ENCODE measurements at regions not wholly inside any gene's neighbourhood (a gene's known extent, or its start where the extent isn't known, plus 50 kb on each side); places are given as distances from the start of the nearest gene placed in this dataset.

DNA sequence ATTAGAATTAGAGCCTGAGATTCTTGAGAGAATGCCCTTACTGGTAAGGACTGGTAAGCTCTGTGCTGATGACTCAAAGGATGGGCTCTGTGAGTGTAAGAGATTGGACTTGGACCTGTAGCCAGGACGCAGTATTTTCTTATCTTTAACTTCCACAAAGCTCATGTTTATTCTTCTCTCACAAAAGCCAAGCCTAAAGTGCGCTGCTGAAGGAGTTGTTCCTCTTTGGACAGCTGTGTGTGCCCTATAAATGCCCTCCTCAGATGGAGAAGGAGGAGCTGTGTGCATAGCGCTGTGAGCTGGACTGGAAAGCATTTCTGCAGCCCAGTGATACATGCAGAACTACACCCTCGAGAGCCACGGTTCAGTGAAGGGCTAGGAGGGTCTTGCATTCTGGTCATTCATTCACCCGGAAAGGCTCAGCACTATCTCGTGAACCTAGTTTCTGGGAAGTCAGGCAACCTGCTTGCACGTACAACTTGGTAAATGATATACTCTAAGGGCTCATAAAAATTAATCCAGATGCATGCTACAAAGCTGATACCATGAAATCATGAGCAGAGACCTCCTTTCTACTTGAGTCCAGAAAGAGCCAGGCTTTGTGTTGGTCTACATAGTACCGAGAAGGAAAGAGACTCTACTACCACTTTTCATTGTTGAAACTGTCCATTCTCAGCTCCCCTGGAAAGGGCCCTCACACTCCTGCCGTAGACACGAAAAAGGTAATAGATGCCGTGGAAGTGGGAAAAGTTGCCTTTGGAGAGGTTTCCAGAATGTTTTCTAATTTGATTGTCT is 103.0 kb upstream of the TBL1XR1 start:
- peak overlapping the region; percentile 22 to 33 for H3K9ac ChIP-seq (ENCODE audit: low read depth in 1 of 2, low read length in 2 of 2)
- no peaks in the 10 kb centered on the region for H3K9me3 ChIP-seq (ENCODE audit: control insufficient read depth in 1 of 2, low read length in 2 of 2)
- no peaks in the 10 kb centered on the region for H3K27me3 ChIP-seq (ENCODE audit: control insufficient read depth in 1 of 2, insufficient read depth in 2 of 2, low read length in 2 of 2)
- H3K4me1 ChIP-seq (ENCODE audit: control insufficient read depth in 1 of 2, insufficient read depth in 2 of 2, low read length in 2 of 2), result peaks cover 8 to 17% of the 10 kb centered on the region in 2 donors
- peak overlapping the region; percentile 72 for H3K27ac ChIP-seq (ENCODE audit: low read depth, low read length)
- H3K36me3 ChIP-seq (ENCODE audit: control insufficient read depth in 1 of 2, insufficient read depth in 2 of 2, low read length in 2 of 2), result no peaks in the 10 kb centered on the region
- H3K4me3 ChIP-seq (ENCODE audit: low read depth in 1 of 2, low read length in 2 of 2), result peak overlapping the region; percentile 48 to 63

DNA sequence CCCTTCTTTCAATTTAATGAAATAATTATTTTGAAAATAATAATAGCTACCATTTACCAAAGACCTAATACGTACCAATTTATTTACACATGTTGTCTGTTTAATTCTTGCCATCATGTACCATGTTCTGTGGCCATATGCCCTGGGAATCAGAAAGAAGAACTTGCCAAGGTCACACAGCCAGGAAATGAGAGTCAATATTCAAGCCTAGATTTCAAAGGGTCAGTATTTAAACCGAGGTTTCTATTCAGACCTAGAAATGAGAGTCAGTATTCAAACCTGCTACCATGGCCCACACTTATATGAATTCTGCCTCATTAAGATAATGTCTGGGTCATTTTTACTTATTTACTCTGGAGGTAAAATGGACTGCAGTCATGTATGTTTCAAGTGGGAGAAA is 103.6 kb upstream of the TBL1XR1 start:
- Histone ChIP-seq H3K27ac (ENCODE audit: low read depth, low read length) (peak overlapping the region; percentile 59), H3K4me1 (ENCODE audit: control insufficient read depth in 1 of 2, insufficient read depth in 2 of 2, low read length in 2 of 2) (peaks cover 4 to 15% of the 10 kb centered on the region in 2 donors), H3K27me3 (ENCODE audit: control insufficient read depth in 1 of 2, insufficient read depth in 2 of 2, low read length in 2 of 2) (no peaks in the 10 kb centered on the region), H3K4me3 (ENCODE audit: low read depth in 1 of 2, low read length in 2 of 2) (peak overlapping the region in 1 of 2 donors; percentile 63), H3K9me3 (ENCODE audit: control insufficient read depth in 1 of 2, low read length in 2 of 2) (no peaks in the 10 kb centered on the region), H3K9ac (ENCODE audit: low read depth in 1 of 2, low read length in 2 of 2) (peak overlapping the region; percentile 33 to 53), H3K36me3 (ENCODE audit: control insufficient read depth in 1 of 2, insufficient read depth in 2 of 2, low read length in 2 of 2) (no peaks in the 10 kb centered on the region)

DNA sequence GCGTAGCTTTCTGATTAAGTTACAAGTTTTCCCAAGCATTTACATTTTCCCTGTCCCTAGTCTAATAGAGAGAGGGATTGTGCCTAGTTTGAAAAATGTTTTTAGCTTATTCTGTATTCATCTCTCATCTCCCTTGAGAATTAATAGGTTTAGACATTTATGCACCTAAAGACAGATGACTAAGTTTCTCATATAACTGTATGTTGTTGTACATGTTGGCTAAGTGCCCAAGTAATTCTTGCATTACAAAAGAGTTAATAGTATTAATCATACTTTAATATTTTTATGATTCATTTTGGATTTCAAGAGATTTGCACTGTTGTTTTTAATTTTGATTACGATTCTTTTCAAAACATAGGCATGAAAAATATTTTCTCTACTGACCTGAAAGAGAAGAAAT is 109.0 kb upstream of the TBL1XR1 start:
- Histone ChIP-seq H3K36me3 (ENCODE audit: control insufficient read depth in 1 of 2, insufficient read depth in 2 of 2, low read length in 2 of 2) (no peaks in the 10 kb centered on the region), H3K27me3 (ENCODE audit: control insufficient read depth in 1 of 2, insufficient read depth in 2 of 2, low read length in 2 of 2) (no peaks in the 10 kb centered on the region), H3K4me3 (ENCODE audit: low read depth in 1 of 2, low read length in 2 of 2) (no peak overlapping the region), H3K4me1 (ENCODE audit: control insufficient read depth in 1 of 2, insufficient read depth in 2 of 2, low read length in 2 of 2) (peaks cover 3 to 4% of the 10 kb centered on the region in 2 donors), H3K9ac (ENCODE audit: low read depth in 1 of 2, low read length in 2 of 2) (no peak overlapping the region), H3K9me3 (ENCODE audit: control insufficient read depth in 1 of 2, low read length in 2 of 2) (peaks cover 0 to 6% of the 10 kb centered on the region in 2 donors), H3K27ac (ENCODE audit: low read depth, low read length) (no peak overlapping the region)

DNA sequence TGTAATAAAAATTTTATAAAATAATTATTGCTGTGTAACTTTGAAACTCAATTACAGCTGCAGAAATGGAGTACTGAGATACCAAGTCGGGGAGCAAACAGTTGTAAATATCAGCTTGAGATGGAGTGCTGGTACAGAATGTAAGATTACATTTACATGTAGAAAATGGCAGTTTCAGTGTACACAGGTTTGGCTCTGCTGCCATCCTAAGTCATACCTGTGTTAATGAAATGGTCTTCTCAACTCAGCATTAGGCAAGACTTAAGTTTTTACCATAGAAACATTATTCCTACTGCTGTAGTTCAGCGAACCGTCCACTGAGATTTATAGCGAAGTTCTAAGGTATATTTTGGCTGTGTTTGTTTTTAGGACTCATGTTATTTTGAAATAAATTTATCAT is 110.1 kb upstream of the TBL1XR1 start:
- H3K27ac ChIP-seq (ENCODE audit: low read depth, low read length), result no peak overlapping the region
- peaks cover 0 to 3% of the 10 kb centered on the region in 2 donors for H3K4me1 ChIP-seq (ENCODE audit: control insufficient read depth in 1 of 2, insufficient read depth in 2 of 2, low read length in 2 of 2)
- H3K27me3 ChIP-seq (ENCODE audit: control insufficient read depth in 1 of 2, insufficient read depth in 2 of 2, low read length in 2 of 2), result no peaks in the 10 kb centered on the region
- no peaks in the 10 kb centered on the region for H3K36me3 ChIP-seq (ENCODE audit: control insufficient read depth in 1 of 2, insufficient read depth in 2 of 2, low read length in 2 of 2)
- H3K9ac ChIP-seq (ENCODE audit: low read depth in 1 of 2, low read length in 2 of 2), result no peak overlapping the region
- peaks cover 0 to 6% of the 10 kb centered on the region in 2 donors for H3K9me3 ChIP-seq (ENCODE audit: control insufficient read depth in 1 of 2, low read length in 2 of 2)
- no peak overlapping the region for H3K4me3 ChIP-seq (ENCODE audit: low read depth in 1 of 2, low read length in 2 of 2)

DNA sequence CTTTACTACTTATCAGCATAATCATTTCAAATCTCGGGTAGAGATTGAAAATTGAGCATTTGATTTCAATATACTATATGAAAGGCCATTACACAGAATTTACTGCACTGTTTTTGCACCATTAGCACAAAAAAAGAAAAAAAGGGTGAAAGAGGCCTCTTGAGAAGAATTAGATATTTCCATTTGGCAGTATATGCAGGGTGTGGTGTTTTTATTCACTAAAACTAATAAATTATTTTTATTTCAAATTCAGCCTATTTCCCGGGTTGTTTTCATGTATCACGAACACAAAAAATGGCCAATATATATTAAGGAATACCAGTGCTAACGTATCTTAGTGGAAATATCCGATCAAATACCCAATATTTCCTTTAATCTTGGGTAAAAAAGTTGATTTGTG is 110.5 kb upstream of the TBL1XR1 start:
- Histone ChIP-seq H3K9me3 (ENCODE audit: control insufficient read depth in 1 of 2, low read length in 2 of 2) (peaks cover 0 to 6% of the 10 kb centered on the region in 2 donors), H3K4me1 (ENCODE audit: control insufficient read depth in 1 of 2, insufficient read depth in 2 of 2, low read length in 2 of 2) (peaks cover 0 to 3% of the 10 kb centered on the region in 2 donors), H3K9ac (ENCODE audit: low read depth in 1 of 2, low read length in 2 of 2) (no peak overlapping the region), H3K36me3 (ENCODE audit: control insufficient read depth in 1 of 2, insufficient read depth in 2 of 2, low read length in 2 of 2) (no peaks in the 10 kb centered on the region), H3K27ac (ENCODE audit: low read depth, low read length) (no peak overlapping the region), H3K27me3 (ENCODE audit: control insufficient read depth in 1 of 2, insufficient read depth in 2 of 2, low read length in 2 of 2) (no peaks in the 10 kb centered on the region), H3K4me3 (ENCODE audit: low read depth in 1 of 2, low read length in 2 of 2) (no peak overlapping the region)

DNA sequence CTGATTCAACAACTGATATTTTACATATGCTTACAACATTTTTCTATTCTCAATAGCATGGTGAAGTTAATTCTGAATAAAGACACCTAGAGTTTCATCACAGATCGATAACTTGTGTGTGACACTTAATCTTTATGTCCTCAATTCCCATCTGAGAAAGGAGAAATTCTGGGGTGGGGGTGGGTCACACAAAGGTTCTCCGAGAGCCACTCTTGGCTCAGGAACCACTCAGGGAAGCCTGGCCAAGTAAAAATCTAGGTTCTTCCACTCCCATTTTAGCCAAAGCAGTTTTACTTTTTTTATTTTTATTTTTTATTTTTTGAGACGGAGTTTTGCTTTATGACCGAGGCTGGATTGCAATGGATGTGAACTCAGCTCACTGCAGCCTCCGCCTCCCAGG is 111.0 kb upstream of the TBL1XR1 start:
- H3K27me3 ChIP-seq (ENCODE audit: control insufficient read depth in 1 of 2, insufficient read depth in 2 of 2, low read length in 2 of 2), result no peaks in the 10 kb centered on the region
- H3K27ac ChIP-seq (ENCODE audit: low read depth, low read length), result no peak overlapping the region
- H3K9ac ChIP-seq (ENCODE audit: low read depth in 1 of 2, low read length in 2 of 2), result no peak overlapping the region
- no peak overlapping the region for H3K4me3 ChIP-seq (ENCODE audit: low read depth in 1 of 2, low read length in 2 of 2)
- peaks cover 0 to 6% of the 10 kb centered on the region in 2 donors for H3K9me3 ChIP-seq (ENCODE audit: control insufficient read depth in 1 of 2, low read length in 2 of 2)
- H3K36me3 ChIP-seq (ENCODE audit: control insufficient read depth in 1 of 2, insufficient read depth in 2 of 2, low read length in 2 of 2), result no peaks in the 10 kb centered on the region
- peaks cover 0 to 3% of the 10 kb centered on the region in 2 donors for H3K4me1 ChIP-seq (ENCODE audit: control insufficient read depth in 1 of 2, insufficient read depth in 2 of 2, low read length in 2 of 2)

DNA sequence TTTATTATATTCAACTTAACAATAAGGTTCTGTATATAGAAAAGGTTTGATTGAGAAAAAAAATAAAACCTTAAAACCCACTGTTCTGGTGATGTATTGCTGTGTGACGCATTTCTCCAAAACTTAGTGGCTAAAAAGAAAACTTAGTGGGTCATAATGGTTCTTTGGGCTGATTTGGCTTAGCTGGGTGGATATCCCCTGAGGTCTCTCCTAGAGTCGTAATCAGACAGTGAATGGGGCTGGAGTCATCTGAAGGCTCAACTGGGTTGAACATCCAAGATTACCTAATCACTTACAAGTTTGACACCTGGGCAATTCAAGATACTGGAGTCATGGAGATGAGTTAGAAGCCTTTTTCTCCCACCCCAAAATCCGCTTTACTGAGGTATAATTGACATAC is 111.6 kb upstream of the TBL1XR1 start:
- Histone ChIP-seq H3K4me1 (ENCODE audit: control insufficient read depth in 1 of 2, insufficient read depth in 2 of 2, low read length in 2 of 2) (no peaks in the 10 kb centered on the region), H3K27ac (ENCODE audit: low read depth, low read length) (no peak overlapping the region), H3K27me3 (ENCODE audit: control insufficient read depth in 1 of 2, insufficient read depth in 2 of 2, low read length in 2 of 2) (no peaks in the 10 kb centered on the region), H3K36me3 (ENCODE audit: control insufficient read depth in 1 of 2, insufficient read depth in 2 of 2, low read length in 2 of 2) (no peaks in the 10 kb centered on the region), H3K9ac (ENCODE audit: low read depth in 1 of 2, low read length in 2 of 2) (no peak overlapping the region), H3K4me3 (ENCODE audit: low read depth in 1 of 2, low read length in 2 of 2) (no peak overlapping the region), H3K9me3 (ENCODE audit: control insufficient read depth in 1 of 2, low read length in 2 of 2) (peaks cover 0 to 6% of the 10 kb centered on the region in 2 donors)

DNA sequence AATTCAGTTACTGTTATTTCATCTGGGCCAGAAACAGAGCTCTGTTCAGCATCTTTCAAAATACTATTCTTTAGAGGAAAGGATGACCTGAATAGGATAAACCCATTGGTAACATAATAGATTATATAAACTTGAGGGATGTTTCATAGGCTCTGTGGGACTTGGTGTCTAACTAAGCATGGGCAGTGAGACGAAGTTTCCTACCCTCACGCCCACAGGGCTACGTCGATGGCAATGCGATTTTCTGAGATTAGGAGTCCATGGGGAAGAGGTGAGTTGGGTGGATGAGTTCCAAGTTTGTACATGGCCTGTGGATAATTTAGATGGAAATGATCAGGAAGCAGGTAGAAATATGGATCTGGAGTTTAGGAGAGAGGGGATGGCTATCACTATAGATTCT is 115.2 kb upstream of the TBL1XR1 start:
- H3K27me3 ChIP-seq (ENCODE audit: control insufficient read depth in 1 of 2, insufficient read depth in 2 of 2, low read length in 2 of 2), result no peaks in the 10 kb centered on the region
- peaks cover 0 to 6% of the 10 kb centered on the region in 2 donors for H3K9me3 ChIP-seq (ENCODE audit: control insufficient read depth in 1 of 2, low read length in 2 of 2)
- no peaks in the 10 kb centered on the region for H3K36me3 ChIP-seq (ENCODE audit: control insufficient read depth in 1 of 2, insufficient read depth in 2 of 2, low read length in 2 of 2)

DNA sequence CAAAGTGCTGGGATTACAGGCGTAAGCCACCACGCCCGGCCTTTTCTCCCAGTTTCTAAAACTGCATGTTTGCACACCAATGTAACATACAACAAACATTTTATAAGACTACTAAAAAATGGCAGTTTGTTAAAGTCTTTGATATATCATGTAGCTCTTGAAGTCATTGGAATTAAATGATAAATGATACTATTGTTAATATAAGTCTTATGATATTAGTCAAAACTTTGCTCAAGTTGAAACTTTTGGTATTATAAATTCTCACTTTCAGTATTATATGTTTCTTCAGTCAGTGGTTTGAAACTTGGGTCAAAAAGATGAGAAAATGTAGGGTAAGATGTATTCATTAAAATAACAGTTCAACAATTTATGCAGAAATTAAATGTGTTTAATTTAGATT is 117.6 kb upstream of the TBL1XR1 start:
- H3K9me3 ChIP-seq (ENCODE audit: control insufficient read depth in 1 of 2, low read length in 2 of 2), result peaks cover 0 to 6% of the 10 kb centered on the region in 2 donors
- H3K27ac ChIP-seq (ENCODE audit: low read depth, low read length), result no peak overlapping the region
- H3K4me3 ChIP-seq (ENCODE audit: low read depth in 1 of 2, low read length in 2 of 2), result no peak overlapping the region
- no peaks in the 10 kb centered on the region for H3K36me3 ChIP-seq (ENCODE audit: control insufficient read depth in 1 of 2, insufficient read depth in 2 of 2, low read length in 2 of 2)
- H3K27me3 ChIP-seq (ENCODE audit: control insufficient read depth in 1 of 2, insufficient read depth in 2 of 2, low read length in 2 of 2), result no peaks in the 10 kb centered on the region
- H3K4me1 ChIP-seq (ENCODE audit: control insufficient read depth in 1 of 2, insufficient read depth in 2 of 2, low read length in 2 of 2), result no peaks in the 10 kb centered on the region
- H3K9ac ChIP-seq (ENCODE audit: low read depth in 1 of 2, low read length in 2 of 2), result no peak overlapping the region

More for the DNA sequence above, 115.2 kb upstream of the TBL1XR1 start:
- Histone ChIP-seq H3K4me3 (ENCODE audit: low read depth in 1 of 2, low read length in 2 of 2) (no peak overlapping the region), H3K9ac (ENCODE audit: low read depth in 1 of 2, low read length in 2 of 2) (no peak overlapping the region), H3K4me1 (ENCODE audit: control insufficient read depth in 1 of 2, insufficient read depth in 2 of 2, low read length in 2 of 2) (no peaks in the 10 kb centered on the region), H3K27ac (ENCODE audit: low read depth, low read length) (no peak overlapping the region)

DNA sequence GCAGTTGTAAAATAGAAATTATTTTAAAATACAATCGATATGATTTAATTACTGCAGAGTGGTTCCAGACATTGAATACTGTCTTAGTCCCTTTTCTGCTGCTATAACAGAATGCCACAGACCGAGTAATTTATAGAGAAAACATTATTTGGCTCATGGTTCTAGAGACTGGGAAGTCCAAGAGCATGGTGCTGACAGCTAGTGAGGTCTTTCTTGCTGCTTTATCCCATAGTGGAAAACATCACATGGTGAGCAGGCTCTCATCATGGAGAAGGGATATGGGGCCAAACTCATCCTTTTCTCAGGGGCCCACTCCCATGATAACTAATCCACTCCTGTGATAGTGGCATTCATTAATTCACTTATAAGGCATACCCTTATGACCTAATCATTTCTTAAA is 120.0 kb upstream of the TBL1XR1 start:
- no peak overlapping the region for H3K27ac ChIP-seq (ENCODE audit: low read depth, low read length)
- no peak overlapping the region for H3K4me3 ChIP-seq (ENCODE audit: low read depth in 1 of 2, low read length in 2 of 2)
- H3K36me3 ChIP-seq (ENCODE audit: control insufficient read depth in 1 of 2, insufficient read depth in 2 of 2, low read length in 2 of 2), result no peaks in the 10 kb centered on the region

More for the DNA sequence above, 120.0 kb upstream of the TBL1XR1 start:
- no peaks in the 10 kb centered on the region for H3K9me3 ChIP-seq (ENCODE audit: control insufficient read depth in 1 of 2, low read length in 2 of 2)
- no peak overlapping the region for H3K9ac ChIP-seq (ENCODE audit: low read depth in 1 of 2, low read length in 2 of 2)
- no peaks in the 10 kb centered on the region for H3K27me3 ChIP-seq (ENCODE audit: control insufficient read depth in 1 of 2, insufficient read depth in 2 of 2, low read length in 2 of 2)
- peaks cover 0 to 11% of the 10 kb centered on the region in 2 donors for H3K4me1 ChIP-seq (ENCODE audit: control insufficient read depth in 1 of 2, insufficient read depth in 2 of 2, low read length in 2 of 2)

Measured in duodenal mucosa (tissue), 2 donors.